ENCODE measurements at regions not wholly inside any gene's neighbourhood (a gene's known extent, or its start where the extent isn't known, plus 50 kb on each side); places are given as distances from the start of the nearest gene placed in this dataset.
"Not testable (repeated sequence)": the region's sequence is repeated elsewhere in the genome, so short reads cannot be mapped to it uniquely, and the experiment has no call there.

- Mint-ChIP-seq H3K9me3 (no peaks in the 10 kb centered on the region), H3K4me1 (ENCODE audit: low read depth) (peaks cover 23% of the 10 kb centered on the region), H3K36me3 (ENCODE audit: low read depth) (no peaks in the 10 kb centered on the region), H3K4me3 (no peak overlapping the region), H3K27me3 (peaks cover 35% of the 10 kb centered on the region), H3K27ac (no peak overlapping the region)
These were observed 82.5 kb downstream of the TRIM27 start for GRCh38 chr6:28841290-28841689.

- H3K4me1 Mint-ChIP-seq (ENCODE audit: low read depth) = not testable (repeated sequence)
These were observed 75.0 kb downstream of the TRIM27 start for GRCh38 chr6:28848756-28849155.

More at GRCh38 chr6:28848756-28849155, 75.0 kb downstream of the TRIM27 start:
- H3K9me3 Mint-ChIP-seq; H3K27ac Mint-ChIP-seq; H3K4me3 Mint-ChIP-seq; H3K36me3 Mint-ChIP-seq (ENCODE audit: low read depth): not testable (repeated sequence)
- H3K27me3 Mint-ChIP-seq = peaks cover 24% of the 10 kb centered on the region

Data from stimulated activated naive CD8-positive, alpha-beta T cell treated with anti-CD3 and anti-CD28 coated beads, Interleukin-15, Interleukin-2, amounts not matched to agents 100 ng/mL and 50 ng/mL, for 24 hours (primary cell).